HepG2 (cell line): ENCODE measurements at regions not wholly inside any gene's neighbourhood (a gene's known extent, or its start where the extent isn't known, plus 50 kb on each side); places are given as distances from the start of the nearest gene placed in this dataset.

Source experiments
- ATAC-seq: fragments of 200-7000 bp; cut with Tn5 transposase; 3 replicates; pipeline ENCODE4 v1.9.1; 2020; ENCODE audit warnings: mild to moderate bottlenecking, moderate library complexity
- BruUV-seq: library from RNA; stranded (reverse); fragments of 400-500 nt; replicated peaks from 2 replicates; lab custom pipeline; 2021; lab: Mats Ljungman, UMichigan
- CTCF ChIA-PET: fragments of 300-600 bp; formaldehyde crosslinking; extraction: SDS; loops from one replicate; lab custom pipeline; 2021; ENCODE audit warnings: low total read pairs, inconsistent platforms, low intra/inter-chr PET ratio; lab: Yijun Ruan, JAX
- POLR2A ChIA-PET: fragments of 350-600 bp; sonication (Branson Sonifier 250); formaldehyde crosslinking; loops from one replicate; lab custom pipeline; 2020; ENCODE audit warnings: antibody characterized with exemption, inconsistent platforms; lab: Yijun Ruan, JAX
- DNase-seq: peaks from one replicate; pipeline ENCODE4 v3.0.0-alpha.2; 2015; ENCODE audit warnings: low spot score
- FAIRE-seq: peaks from 3 replicates; lab custom pipeline; 2011; peaks lifted over from hg19 to GRCh38; lab: Jason Lieb, UNC
- H2AFZ ChIP-seq: one replicate; pipeline ENCODE4 v1.6.1; 2011; ENCODE audit warnings: low read length, inconsistent platforms
- H3K27ac ChIP-seq: fragments of 300-600 bp; 3 replicates; pipeline ENCODE4 v1.8.0; 2011; ENCODE audit warnings: mixed run types, mild to moderate bottlenecking, mixed read lengths, low read length, inconsistent platforms; ENCODE audit not compliant: insufficient read depth; ENCODE audit errors: extremely low read length
- H3K27me3 ChIP-seq, 2 experiments: fragments of 200-600 bp in 1 of 2; 2 replicates in 1 of 2; 3 replicates in 1 of 2; pipeline versions ENCODE4 v1.6.0 to v1.8.0; 2011; ENCODE audit warnings: low read length in 2 of 2, mild to moderate bottlenecking in 2 of 2, moderate library complexity in 2 of 2, inconsistent platforms in 1 of 2; ENCODE audit not compliant: insufficient read depth in 2 of 2, control insufficient read depth in 1 of 2
- H3K36me3 ChIP-seq, 2 experiments: fragments of 200-600 bp in 1 of 2; replicated peaks in 1 of 2; 2 replicates in 1 of 2; 3 replicates in 1 of 2; pipeline versions ENCODE4 v1.5.1 to v1.8.0; 2011; ENCODE audit warnings: low read length in 2 of 2, inconsistent platforms in 1 of 2; ENCODE audit not compliant: insufficient read depth in 2 of 2, control insufficient read depth in 1 of 2
- H3K4me1 ChIP-seq: 2 replicates; pipeline ENCODE4 v1.5.1; 2012; ENCODE audit warnings: low read length, inconsistent platforms; ENCODE audit not compliant: insufficient read depth
- H3K4me2 ChIP-seq: 2 replicates; pipeline ENCODE4 v1.6.0; 2011; ENCODE audit warnings: low read depth, low read length, inconsistent platforms
- H3K4me3 ChIP-seq, 3 experiments: fragments of 200-600 bp in 1 of 3; sonication (generic), shearing (Covaris generic) in 1 of 3; replicated peaks in 1 of 3; 2 replicates each; pipeline ENCODE4 v1.5.1; 2011 to 2016; ENCODE audit warnings: low read length in 3 of 3, inconsistent platforms in 2 of 3, low read depth in 2 of 3, mild to moderate bottlenecking in 2 of 3, control low read depth in 1 of 3, mixed read lengths in 1 of 3; ENCODE audit not compliant: insufficient read depth in 1 of 3
- H3K79me2 ChIP-seq: one replicate; pipeline ENCODE4 v1.6.1; 2011; ENCODE audit warnings: low read length, inconsistent platforms; ENCODE audit not compliant: insufficient read depth
- H3K9ac ChIP-seq: 2 replicates; pipeline ENCODE4 v1.6.0; 2011; ENCODE audit warnings: mild to moderate bottlenecking, low read depth, low read length, inconsistent platforms; ENCODE audit not compliant: insufficient read depth
- H3K9me3 ChIP-seq: 2 replicates; pipeline ENCODE4 v1.5.1; 2012; ENCODE audit warnings: mild to moderate bottlenecking, low read length
- H4K20me1 ChIP-seq: 2 replicates; pipeline ENCODE4 v1.6.0; 2011; ENCODE audit warnings: inconsistent platforms, mild to moderate bottlenecking, low read length, moderate library complexity; ENCODE audit not compliant: insufficient read depth
- NFE2L2 ChIP-seq: fragments of 150-350 bp; IDR thresholded peaks from 2 replicates; pipeline ENCODE4 v1.6.1; 2014; ENCODE audit warnings: low read length
- NFIB ChIP-seq: sonication (generic); formaldehyde crosslinking; IDR thresholded peaks from 2 replicates; pipeline ENCODE4 v1.9.0; 2021; ENCODE audit warnings: missing genetic modification reagents, mild to moderate bottlenecking, borderline replicate concordance
- SATB2 ChIP-seq: sonication (generic); formaldehyde crosslinking; IDR thresholded peaks from 2 replicates; pipeline ENCODE4 v1.5.0; 2020; ENCODE audit warnings: missing genetic modification reagents
- ZNF30 ChIP-seq: sonication (generic); formaldehyde crosslinking; IDR thresholded peaks from 2 replicates; pipeline ENCODE4 v1.5.0; 2020; ENCODE audit warnings: mild to moderate bottlenecking, missing genetic modification reagents
- ZNF496 ChIP-seq: sonication (generic); formaldehyde crosslinking; IDR thresholded peaks from 2 replicates; pipeline ENCODE4 v1.8.1; 2023; ENCODE audit warnings: mild to moderate bottlenecking, moderate library complexity, missing genetic modification reagents; ENCODE audit not compliant: insufficient replicate concordance
- WGBS: methylation state at CpG from one replicate; pipeline ENCODE4 v1.1.6; 2017; ENCODE audit warnings: low lambda C conversion rate; 5-methylcytosine and 5-hydroxymethylcytosine counted together
- in situ Hi-C: cut with HindIII; loops from 2 replicates; pipeline ENCODE4 v1.10.0; 2017; ENCODE audit warnings: low pct_unique_long_range_greater_than_20kb; ENCODE audit not compliant: extremely low pct_ligation_motif_present
- intact Hi-C: fragments of 100-400 bp; cut with micrococcal nuclease; formaldehyde crosslinking; loops from one replicate; pipeline ENCODE4 v1.10.0; 2022; ENCODE audit not compliant: unreplicated experiment
- TF ChIP-seq, protein P1 (sequence below): sonication (generic); formaldehyde crosslinking; IDR thresholded peaks from 2 replicates; pipeline ENCODE4 v1.8.0; 2022; ENCODE audit warnings: mild to moderate bottlenecking, missing genetic modification reagents; ENCODE audit not compliant: insufficient replicate concordance

DNA sequence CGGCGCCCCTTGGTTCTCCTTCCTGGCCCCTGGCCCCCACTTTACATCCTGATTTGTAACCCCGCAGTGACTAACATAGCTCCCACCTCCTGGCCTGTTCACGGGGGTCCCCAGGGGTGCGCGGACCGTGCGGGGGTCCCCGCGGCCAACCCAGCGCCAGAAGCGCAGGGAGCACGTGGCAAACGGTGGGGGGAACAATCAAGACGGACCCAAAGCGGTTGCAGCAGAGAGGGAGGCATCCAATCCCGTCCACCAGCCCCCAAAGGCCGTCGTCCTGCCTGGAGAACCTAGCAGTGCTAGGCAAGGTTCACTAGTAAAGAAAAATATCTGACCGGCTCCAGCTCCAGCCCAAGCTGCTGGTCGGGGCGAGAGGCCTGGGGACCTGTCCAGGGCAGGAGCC, 201.5 kb downstream of the AUH start:
- H4K20me1 ChIP-seq: no peaks in the 10 kb centered on the region
- H2AFZ ChIP-seq: no peak overlapping the region
- WGBS: 94% methylated on average over 22 of the region's 22 CpGs
- no peak overlapping the region for H3K4me3 ChIP-seq
- DNase-seq (no peak), FAIRE-seq (no peak), ATAC-seq (no peak)
- ChIA-PET CTCF (no interaction called here), POLR2A (no interaction called here)
- no peak overlapping the region for H3K4me2 ChIP-seq
- in situ Hi-C loops: no loop called here
- peaks cover 29% of the 10 kb centered on the region for H3K4me1 ChIP-seq
- H3K36me3 ChIP-seq: no peaks in the 10 kb centered on the region
- BruUV-seq: no TSS peak
- no peaks in the 10 kb centered on the region for H3K27me3 ChIP-seq
- no peak overlapping the region for H3K27ac ChIP-seq
- no peaks in the 10 kb centered on the region for H3K9me3 ChIP-seq
- no peak for TF ChIP-seq NFE2L2
- no peak for TF ChIP-seq ZNF496 (CRISPR knock-in tag)
- no peak for TF ChIP-seq ZNF30 (CRISPR knock-in tag)
- TF ChIP-seq NFIB (CRISPR knock-in tag): no peak
- TF ChIP-seq, protein P1, sequence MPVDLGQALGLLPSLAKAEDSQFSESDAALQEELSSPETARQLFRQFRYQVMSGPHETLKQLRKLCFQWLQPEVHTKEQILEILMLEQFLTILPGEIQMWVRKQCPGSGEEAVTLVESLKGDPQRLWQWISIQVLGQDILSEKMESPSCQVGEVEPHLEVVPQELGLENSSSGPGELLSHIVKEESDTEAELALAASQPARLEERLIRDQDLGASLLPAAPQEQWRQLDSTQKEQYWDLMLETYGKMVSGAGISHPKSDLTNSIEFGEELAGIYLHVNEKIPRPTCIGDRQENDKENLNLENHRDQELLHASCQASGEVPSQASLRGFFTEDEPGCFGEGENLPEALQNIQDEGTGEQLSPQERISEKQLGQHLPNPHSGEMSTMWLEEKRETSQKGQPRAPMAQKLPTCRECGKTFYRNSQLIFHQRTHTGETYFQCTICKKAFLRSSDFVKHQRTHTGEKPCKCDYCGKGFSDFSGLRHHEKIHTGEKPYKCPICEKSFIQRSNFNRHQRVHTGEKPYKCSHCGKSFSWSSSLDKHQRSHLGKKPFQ (CRISPR knock-in tag): no peak
- TF ChIP-seq SATB2 (CRISPR knock-in tag): no peak
- H3K9ac ChIP-seq: no peak overlapping the region
- intact Hi-C loops: no loop called here
- H3K79me2 ChIP-seq: no peaks in the 10 kb centered on the region
